CD4-positive, alpha-beta T cell treated with Interleukin-10 for 1 hour (primary cell): ENCODE measurements at regions not wholly inside any gene's neighbourhood (a gene's known extent, or its start where the extent isn't known, plus 50 kb on each side); places are given as distances from the start of the nearest gene placed in this dataset.
"Not testable (repeated sequence)": the region's sequence is repeated elsewhere in the genome, so short reads cannot be mapped to it uniquely, and the experiment has no call there.

Source experiments
- DNase-seq: peaks from one replicate; pipeline ENCODE4 v3.0.0-alpha.2; 2020

DNA sequence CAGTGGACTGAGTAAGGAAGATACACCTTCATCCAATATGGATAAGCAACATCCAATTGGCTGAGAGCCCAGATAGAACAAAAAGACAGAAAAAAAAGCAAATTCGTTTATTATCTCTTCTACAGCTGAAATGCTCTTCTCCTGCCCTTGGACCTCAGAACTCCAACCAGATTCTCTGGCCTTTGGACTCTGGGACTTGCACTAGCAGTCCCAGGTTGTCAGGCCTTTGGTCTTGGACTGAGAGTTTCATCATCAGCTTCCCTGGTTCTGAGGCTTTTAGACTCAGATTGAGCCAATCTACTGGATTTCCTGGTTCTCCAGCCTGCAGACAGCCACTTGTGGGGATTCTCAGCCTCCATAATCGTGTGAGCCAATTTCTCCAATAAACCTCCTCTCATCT lies 926.8 kb downstream of the PLA2G4A start:
- no peak for DNase-seq

DNA sequence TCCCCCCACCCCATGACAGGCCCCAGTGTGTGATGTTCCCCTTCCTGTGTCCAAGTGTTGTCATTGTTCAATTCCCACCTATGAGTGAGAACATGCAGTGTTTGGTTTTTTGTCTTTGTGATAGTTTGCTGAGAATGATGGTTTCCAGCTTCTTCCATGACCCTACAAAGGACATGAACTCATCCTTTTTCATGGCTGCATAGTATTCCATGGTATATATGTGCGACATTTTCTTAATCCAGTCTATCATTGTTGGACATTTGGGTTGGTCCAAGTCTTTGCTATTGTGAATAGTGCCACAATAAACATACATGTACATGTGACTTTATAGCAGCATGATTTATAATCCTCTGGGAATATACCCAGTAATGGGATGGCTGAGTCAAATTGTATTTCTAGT lies 927.9 kb downstream of the PLA2G4A start:
- DNase-seq: not testable (repeated sequence)

DNA sequence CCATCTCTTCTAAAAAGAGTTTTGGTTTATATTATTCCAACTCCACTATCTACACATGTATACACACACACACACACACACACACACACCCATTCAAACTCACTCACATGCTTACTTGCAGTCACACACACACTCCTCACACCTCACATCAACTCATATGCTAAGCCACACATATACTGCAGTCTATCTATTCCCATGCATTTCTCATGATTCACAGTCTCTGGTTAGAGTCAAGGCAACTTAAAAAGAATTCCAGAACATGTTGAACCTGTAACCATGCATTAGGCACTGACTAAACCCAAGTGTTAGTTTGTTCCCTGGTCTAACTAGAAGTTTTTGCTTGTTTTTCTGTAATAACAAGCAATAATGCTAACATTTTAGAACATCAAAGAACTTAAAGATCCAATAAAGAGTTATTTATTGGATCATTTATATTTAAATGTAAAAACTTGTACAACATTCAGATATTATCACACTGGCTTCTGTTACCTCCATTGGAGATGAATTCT lies 931.1 kb downstream of the PLA2G4A start:
- DNase-seq: no peak

DNA sequence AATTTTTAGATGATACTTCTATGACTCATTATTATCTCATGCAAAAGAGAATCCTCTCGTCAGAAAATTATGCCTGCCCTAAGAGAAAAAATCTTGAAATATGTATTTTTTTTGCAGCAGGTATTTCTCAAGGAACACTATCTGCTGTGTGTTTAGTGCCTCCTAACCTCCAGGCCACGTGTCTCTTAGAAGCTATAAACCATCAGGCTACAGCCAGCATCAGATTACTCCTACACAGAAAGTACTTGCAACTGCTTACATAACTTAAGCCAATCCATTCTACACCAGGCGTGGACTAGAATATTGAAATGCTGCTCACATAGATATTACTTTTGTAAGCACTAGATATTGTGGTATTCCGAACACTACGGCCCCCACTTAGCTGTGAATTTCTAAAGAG lies 933.4 kb downstream of the PLA2G4A start:
- DNase-seq: no peak

DNA sequence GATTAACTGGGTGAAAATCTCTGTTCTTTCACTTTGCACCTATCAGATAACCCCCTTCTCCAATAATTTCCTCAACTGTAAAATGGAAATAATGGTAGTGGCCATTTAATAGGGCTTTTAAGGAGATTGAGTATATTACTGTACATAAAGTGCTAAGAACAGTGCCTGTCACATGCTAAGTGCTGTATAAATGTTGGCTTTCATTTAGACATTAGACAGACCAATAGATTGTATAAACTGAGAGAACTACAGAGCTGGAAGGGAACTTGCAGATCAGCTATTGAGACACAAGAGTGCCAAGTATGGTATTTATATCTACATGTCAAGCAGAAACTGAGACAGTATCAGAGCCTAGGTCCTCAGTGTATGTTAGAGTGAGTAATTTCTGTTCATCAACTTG lies 934.7 kb downstream of the PLA2G4A start:
- DNase-seq: no peak

DNA sequence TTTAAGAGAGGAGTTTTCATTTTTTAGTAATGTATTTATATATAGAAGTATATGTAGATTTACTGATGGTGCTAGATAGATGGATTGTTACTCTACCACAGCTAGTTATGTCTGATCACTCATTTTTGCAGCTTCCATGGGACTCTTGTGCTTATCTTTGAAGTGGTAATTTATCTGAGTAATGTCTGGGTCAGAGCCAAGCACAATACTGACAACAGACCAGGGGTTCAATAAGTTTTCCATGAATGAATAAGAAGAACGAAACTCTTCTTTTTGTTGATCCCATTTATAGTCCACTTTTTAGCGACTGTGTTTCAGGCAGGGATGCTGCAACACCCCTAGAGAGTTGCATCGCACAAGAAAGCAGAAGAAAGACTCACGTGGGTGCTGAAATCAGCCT lies 935.2 kb downstream of the PLA2G4A start:
- DNase-seq: no peak

DNA sequence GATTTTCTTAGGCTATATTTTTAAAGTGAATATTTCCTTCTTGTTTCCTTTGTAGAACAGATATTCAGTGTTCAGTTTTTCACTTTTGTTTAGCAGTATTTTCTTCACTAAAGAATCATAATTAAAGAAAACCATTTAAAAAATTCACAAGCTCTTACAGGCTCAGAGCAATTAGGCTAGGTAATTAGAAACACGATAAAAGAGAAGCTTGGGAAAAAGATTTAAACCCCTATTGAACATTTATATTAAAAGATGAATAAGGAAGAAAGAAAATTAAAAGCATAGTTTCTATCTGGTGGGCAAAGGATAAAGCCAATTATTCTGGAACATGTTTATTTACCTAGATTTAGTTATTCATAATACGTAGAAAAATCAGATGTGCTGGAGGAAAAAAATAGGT lies 942.6 kb downstream of the PLA2G4A start:
- DNase-seq: no peak

DNA sequence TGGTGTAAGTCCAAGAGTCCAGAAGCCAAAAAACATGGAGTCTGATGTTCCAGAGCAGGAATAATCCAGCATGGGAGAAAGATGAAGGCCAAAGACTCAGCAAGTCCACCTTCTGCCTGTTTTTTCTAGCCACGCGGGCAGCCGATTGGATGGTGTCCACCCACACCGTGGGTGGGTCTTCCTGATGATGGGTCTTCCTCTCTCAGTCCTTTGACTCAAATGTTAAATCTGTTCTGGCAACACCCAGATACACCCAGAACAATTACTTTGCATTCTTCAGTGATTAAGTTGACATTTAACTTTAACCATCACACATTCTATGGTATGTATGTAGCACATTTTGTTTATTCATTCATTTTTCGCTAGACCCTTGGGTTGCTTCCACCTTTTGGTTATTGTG lies 944.4 kb downstream of the PLA2G4A start:
- DNase-seq: no peak

DNA sequence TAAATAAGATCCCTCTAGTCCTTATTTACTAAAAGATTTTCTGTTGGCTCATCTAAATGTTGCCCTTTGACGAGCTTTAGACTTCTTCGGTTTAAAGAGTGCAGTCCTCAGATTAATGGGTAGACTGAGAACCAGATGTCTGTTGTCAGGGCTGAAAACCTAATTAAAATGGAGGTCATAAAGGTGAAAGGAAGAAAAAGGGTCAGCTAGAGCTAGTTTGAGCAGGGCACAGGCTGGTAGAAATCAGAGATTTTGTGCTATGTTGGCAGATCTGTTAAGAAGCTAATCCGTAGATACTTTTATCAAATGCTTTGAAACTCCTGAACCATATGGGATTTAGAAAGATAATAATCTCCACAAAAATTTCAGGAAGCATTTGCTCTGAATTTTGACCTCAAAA lies 959.0 kb downstream of the PLA2G4A start:
- DNase-seq: no peak

DNA sequence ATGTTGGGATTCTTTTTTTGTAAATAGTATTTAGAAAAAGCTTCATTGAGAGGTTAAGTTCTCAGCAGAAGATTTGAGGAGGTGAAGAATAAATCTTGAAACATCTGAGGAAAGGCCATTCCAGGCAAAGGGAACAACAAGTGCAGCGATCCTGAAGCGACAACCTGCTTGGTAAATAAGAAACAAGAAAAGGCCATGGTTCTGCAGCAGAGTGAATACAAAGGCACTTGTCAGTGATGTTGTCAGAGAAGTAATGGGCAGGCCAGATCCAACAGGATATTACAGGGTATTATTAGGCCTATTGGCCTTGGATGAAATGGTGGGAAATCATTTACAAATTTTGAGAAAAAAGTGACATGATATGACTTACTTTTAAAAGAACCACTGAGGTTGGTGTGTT lies 960.0 kb downstream of the PLA2G4A start:
- no peak for DNase-seq

DNA sequence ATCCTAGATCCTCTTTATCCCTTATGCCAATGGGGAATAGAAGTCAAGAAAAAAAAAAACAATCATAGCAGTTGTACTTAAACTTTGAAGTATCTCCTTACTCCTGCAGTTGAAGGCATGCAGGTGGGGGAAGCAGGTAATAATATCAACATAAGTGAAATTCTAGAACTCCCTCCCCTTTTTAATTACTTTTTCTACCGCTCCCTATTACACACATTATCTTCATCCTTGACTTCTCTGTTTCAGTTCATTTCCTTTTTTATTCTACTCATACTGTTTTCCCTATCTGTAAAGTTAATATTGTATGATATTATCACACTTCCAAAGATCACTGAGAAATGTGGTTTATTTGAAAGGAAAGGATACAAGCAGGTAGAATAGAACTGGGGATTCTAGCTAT lies 962.0 kb downstream of the PLA2G4A start:
- DNase-seq: no peak

DNA sequence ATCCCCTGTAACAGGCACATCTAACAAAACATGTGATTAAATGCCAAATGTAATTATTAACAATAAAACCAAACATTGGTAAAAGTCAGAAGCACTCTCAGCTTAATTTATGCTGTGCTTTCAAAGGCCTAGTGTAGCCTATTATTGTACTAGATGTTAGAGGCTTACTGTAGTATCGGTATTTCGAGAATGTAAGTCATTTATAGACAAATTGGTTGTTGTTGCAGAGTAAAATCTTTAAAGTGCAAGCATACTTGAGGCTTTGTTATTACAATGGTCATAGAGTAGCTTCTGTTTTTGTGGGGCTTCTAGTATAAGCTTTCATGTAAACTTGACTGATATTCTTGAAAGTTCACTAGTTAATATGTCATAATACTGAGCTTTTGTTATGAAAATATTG lies 965.8 kb downstream of the PLA2G4A start:
- no peak for DNase-seq

DNA sequence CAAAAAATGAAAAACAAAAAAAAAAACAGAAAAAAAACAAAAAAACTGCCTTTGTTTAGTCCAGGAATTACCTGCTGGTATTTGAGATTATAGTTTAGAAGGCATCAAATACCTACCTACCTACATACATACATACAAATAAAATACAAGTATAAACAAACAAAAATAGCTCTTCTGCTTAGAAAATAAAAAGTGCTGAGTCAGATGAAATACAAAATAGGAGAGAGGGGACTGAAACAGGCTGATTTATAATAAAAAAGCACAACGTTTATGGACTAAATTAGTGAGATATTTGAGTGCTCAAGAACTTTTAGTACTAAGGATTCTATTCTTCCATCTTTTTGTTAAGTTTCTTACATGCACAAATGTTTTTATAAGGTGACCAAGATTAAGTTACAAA lies 980.8 kb downstream of the PLA2G4A start:
- DNase-seq: no peak

DNA sequence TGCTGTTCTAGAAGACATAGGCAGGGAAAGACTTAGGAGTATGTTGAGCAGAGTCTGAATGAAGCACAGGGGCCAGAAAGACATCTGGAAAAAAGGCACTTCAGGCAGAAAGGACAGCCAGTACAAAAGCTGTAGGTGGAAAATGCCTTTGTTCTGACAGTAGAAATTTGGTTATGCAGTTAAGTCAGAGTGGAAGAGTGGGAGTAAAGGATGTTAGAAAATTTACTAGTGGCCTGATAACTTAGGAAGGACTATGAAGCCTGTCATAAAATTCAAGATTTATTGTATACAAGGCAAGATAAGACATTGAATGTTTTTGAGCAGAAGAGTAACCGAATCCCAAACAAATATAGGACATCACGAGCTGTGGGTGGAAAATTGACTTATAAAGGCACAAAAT lies 987.9 kb downstream of the PLA2G4A start:
- no peak for DNase-seq

DNA sequence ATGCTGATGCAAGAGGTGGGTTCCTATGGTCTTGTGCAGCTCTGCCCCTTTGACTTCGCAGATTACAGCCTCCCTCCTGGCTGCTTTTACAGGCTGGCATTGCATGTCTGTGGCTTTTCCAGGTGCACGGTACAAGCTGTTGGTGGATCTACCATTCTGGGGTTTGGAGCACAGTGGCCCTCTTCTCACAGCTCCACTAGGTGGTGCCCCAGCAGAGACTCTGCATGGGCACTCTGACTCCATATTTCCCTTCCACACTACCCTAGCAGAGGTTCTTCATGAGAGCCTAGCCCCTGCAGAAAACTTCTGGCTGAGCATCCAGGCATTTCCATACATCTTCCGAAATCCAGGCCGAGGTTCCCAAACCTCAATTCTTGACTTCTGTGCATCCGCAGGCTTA lies 989.0 kb downstream of the PLA2G4A start:
- no peak for DNase-seq

DNA sequence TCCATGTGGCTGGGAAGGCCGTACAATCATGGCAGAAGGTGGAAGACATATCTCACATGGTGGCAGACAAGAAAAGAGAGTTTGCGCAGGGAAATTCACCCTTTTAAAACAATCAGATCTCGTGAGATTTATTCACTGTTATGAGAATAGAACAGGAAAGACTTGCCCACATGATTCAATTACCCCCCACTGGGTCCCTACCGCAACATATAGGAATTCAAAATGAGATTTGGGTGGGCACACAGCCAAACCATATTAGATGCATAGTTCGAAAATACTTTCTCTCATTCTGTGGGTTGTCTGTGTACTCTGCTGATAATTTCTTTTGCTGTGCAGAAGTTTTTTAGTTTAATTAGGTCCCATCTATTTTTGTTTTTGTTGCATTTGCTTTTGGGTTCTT lies 990.3 kb downstream of the PLA2G4A start:
- no peak for DNase-seq

DNA sequence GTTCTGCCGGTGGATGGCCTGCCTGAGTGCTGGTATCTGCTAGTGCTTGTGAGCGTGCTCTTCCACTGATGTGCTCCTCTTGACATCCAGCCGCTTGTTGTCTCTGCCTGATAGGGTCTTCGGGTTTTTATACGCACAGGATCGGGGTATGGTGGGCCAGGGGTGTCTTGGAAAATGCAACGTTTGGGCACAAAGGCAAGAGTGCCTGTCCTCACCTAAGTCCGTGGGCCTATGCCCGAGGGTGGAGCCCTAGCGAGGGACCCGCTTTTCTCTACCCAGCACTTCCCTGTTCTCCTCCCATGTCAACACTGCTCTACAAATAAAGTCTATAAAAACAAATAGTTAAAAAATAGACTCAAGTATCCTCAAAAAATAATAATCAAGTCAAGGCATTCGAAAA lies 1007.8 kb downstream of the PLA2G4A start:
- DNase-seq: no peak

DNA sequence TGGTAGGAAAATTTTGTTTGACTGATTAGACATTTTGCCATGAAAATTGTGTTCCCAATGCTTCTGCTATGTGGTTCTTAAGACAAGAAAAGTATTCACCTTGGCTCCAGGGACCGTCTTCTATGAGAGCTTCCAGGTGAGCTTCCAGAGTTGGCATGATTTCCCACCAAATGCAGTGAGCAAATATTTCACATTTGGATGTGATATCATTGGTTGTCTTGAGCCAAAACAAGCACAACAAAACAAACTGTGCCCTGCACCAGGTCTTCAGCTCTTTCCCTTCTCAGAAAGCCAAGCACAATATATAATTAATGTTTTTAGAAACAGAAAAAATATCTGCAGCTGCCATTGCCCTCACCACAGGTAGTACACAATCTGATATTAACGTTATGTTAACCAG lies 1009.0 kb downstream of the PLA2G4A start:
- no peak for DNase-seq

DNA sequence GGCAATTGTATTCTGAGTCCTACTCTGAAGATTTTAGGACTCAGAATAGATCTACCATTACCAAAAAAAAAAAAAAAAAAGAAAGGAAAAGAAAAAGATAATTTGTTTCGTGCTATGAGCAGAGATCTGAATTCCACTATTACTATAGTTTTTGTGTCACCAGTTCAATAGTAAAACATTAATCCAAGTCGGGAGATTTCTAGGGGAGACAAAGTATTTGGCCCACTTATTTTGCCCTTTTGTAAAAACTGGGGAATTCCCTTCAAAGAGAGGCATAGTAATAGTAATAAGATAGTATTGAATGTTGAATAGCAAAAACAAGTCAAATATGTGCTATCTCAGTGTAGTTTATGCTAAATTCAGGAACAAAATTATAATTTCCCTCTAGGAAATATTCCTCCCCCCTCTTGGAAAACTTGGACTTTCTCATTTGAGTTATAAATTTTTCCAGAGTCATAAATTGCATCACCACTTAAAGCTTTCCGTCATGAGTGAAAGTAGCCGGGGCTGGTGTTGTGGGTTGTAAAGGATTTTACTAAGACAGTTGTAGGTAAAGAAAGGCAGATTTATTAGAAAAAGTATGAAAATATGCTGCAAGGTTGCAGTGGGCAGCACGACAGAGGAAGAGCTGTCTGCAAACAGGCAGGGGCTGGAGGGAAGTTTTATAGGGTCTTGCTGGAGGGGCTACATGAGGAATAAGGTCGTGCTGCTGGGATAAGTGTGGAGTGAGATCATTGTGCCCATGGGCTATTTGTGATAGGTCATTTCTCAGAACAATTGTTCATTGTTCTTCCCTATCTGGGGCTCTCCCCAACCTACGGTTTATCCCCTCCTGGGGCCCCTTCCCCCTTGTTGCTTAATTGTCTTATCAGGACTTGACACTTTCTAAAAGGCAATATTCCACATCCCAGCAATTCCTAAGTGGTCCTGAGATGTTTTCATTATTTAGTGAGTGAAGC lies 1009.9 kb downstream of the PLA2G4A start:
- DNase-seq: no peak

DNA sequence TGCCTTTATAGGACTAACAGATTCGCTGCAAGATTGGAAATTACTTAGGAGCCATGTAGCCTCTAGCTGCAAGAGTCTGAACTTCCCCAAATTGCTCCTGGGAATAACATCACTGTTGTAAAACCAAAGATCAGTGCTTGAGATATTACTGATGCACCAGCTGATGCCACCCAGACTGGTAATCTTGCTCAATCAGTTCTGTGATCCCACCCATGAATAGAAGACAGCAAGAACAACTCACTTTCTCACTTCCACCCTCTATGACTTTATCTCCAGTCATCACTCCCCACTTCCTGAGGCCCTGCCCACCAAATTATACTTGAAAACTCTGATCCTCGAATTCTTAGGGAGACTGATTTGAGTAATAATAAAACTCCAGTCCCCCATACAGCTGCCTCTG lies 1011.1 kb downstream of the PLA2G4A start:
- no peak for DNase-seq

DNA sequence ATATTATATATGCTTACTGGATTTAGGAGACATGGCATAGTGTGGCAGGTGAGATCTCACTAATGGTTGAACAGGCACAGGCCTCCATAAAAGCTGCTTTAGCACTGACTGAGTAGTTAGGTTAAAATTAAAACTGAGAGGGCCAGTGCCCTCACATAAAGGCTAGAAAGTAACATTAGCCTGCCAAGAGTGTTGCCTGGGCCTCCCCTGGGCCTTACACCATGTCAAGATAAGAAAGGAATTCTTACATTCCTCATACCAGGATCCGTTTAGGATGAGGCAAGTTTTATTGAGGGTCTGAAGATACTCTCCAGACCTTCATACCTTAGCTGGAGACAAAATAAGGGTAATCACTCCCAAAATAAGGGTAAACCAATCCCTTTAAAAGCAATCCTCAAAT lies 1011.8 kb downstream of the PLA2G4A start:
- no peak for DNase-seq

DNA sequence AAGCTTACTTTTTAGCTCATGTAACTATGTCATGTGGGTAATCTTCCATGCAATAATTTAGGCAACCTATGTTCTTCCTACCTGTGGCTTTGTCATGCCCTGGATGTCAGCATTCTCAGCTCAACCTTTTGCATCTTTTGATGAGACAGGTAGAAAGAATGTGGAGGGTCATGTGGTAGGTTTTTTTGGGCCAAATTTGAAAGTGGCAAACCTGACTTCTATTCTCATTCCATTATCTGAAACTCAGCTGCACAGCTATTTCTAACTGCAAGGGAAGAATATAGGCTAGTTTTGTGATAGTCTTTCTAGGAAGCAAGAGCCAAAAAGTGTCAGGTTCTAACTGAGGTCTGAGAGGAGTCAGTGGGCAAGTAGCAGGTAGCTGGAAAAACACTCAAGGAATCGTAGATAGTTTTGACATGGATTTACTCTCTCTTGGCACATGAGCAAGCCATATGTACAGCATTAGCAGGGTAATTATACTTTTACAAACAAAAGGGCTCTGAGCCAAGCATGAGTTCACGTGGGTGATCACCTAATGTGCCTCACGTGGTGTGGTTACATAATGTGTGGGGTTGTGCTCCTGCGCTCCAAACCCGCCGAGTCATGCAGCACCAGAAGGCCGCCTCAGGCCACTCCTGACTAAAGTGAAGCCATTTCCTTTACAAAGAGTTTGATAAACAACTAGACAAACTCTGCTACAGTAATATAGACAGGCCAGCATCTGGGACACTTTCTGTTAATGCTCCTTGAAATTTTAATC lies 1013.8 kb downstream of the PLA2G4A start:
- DNase-seq: no peak

DNA sequence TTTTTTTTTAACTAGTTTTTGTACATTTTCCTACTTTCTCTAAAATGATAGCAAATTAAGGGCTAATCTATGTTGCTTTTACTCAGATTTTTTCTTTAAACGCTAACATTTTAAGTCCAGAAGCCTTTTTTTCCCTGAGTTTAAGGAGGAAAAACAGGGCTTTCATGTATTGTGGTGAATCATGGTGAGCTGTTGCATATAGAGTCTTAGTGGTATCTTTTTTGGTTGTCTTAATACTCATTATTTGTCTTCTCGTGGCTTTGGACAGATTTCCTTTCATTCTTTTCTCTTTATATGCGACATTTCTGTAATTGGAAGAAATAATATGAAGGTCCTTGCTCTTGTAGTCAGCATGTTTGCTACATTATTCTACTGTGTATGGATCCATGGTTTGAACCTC lies 1015.6 kb downstream of the PLA2G4A start:
- DNase-seq: no peak

DNA sequence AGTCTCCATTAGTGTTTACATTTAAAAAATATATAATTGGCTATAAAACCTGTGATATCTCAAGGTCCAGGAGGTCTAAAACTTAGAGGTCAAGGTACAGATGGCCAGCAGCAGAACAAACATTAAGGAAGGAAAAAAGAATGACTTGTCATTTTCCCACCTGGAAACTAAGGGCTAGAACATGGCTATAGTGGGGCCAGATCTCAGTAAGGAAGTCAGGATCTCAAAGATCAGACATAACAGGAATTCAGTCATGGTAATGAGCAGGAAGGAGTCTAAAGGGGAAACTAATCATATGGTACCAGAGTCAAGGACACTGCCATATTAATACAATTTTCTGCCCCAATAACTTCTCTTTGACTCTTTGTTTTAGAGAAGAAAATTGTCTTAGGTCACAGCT lies 1018.8 kb downstream of the PLA2G4A start:
- no peak for DNase-seq
